CD4-positive, alpha-beta T cell treated with Interleukin-2 at 100 ng/mL for 4 hours (primary cell): ENCODE measurements at regions not wholly inside any gene's neighbourhood (a gene's known extent, or its start where the extent isn't known, plus 50 kb on each side); places are given as distances from the start of the nearest gene placed in this dataset.
A peak's percentile ranks its signal among the peaks of the same experiment; 100 is the strongest.
"Not testable (repeated sequence)": the region's sequence is repeated elsewhere in the genome, so short reads cannot be mapped to it uniquely, and the experiment has no call there.

Experiments
- DNase-seq: peaks from one replicate; pipeline ENCODE4 v3.0.0-alpha.2; 2020; ENCODE audit warnings: low spot score

DNA sequence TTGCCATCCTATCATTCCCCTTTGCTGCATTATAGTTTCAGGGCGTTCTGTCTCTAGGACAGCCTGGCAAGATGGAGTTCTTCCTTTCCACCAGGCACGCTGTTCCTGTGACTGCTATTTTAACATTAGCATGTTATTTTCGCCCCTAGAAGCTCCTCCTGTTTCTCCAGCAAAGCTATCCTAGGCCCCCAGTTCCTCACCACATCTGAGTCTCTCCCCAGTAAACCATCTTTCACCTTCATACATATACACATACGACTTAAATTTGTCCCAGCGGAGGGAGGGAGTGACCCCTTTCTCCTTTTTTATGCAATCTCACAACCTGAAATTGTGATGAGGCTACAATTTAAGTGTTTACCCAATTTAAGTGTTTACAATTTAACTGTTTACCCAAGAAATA is 66.7 kb upstream of the FRMD6 start:
- no peak for DNase-seq

DNA sequence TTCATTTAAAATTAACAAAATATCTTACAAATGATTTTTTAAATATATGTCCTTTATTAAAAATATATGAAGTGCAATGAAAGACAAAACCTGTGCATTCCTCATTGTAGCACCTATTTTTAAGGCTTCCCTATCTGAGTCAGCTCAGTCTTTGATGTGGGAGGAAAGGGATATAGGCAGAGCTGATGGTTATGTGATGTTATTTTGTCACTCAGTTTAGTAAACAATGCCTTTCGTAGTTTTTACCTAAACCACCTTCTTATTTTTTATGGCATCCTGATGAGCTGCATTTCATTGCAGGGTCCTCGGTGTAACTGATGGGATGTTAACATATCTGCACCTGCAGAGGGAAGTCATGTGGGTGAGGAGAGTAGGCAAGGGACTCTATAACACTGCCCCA is 58.9 kb upstream of the FRMD6 start:
- peak; percentile 7 for DNase-seq

DNA sequence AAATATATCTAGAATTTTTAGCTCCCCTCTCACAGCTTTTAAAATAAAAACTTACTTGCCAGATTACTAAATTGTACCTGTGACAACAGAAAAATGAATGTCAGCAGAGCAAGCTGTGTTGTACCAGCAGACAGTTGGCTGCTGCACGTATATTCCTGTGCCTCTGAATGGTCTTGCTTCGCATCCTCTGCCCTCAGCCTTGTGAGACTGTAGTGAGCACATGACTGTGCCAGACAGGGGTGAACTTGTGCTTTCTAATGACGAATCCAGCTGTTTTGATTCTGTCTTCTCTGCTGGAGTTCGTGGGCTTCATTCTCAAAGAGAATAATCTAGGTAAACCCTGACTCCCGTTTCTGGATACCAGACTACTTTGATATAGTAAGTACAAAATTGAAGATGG is 58.3 kb upstream of the FRMD6 start:
- DNase-seq: no peak

DNA sequence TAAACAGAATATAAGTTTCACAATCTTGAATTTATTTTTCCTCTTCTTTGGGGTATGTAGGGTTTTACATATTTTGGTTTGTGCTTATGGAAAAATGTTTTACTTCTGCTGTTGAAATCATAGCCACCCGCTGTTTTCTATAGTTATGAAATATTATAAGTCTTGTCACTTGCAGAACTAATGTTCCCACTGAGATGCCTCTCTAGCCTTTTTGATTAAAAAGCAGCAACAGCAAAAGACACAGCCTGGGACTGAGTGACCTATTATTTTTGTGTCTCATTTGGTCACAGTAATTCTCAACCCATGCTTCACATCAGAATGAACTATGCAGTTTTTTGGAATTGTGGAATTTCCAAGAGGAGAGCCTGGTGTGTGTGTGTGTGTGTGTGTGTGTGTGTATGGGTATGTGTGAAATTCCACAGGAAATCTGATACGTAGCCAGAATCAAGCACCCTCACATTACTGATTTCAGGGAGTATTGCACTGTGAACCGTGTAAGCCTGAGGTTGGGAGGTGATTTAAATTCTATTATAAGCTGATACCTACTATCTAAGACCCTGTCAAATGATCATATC is 55.7 kb upstream of the FRMD6 start:
- DNase-seq: no peak

DNA sequence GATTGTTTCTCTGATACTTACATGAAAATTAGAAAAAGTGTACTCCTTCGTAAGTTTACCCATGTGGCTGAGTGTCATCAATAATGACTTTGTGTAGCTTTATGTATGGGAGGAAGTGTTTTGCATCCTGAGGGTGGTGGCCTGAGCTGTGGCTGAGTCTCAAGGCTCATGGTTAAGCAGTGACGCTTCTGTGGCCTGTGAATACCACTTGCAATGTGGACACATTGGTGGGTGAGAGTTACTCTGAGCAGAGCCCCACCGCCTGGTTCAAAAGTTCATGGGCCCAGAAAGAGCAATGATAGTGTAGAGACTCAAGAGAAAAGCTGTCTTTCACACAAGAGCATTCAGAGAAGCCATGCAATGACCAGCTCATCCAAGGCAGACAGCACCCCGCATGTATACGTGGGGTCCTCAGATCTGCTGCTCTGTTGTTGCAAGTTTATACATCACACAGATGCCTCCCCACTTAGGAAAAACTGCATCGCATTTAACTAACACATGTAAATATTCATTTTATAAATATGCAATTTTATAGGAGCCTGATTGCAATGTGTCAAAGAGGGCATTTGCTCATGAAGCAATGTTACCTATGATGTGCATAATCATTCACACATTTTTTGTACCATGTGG is 55.1 kb upstream of the FRMD6 start:
- DNase-seq: peak; percentile 1

DNA sequence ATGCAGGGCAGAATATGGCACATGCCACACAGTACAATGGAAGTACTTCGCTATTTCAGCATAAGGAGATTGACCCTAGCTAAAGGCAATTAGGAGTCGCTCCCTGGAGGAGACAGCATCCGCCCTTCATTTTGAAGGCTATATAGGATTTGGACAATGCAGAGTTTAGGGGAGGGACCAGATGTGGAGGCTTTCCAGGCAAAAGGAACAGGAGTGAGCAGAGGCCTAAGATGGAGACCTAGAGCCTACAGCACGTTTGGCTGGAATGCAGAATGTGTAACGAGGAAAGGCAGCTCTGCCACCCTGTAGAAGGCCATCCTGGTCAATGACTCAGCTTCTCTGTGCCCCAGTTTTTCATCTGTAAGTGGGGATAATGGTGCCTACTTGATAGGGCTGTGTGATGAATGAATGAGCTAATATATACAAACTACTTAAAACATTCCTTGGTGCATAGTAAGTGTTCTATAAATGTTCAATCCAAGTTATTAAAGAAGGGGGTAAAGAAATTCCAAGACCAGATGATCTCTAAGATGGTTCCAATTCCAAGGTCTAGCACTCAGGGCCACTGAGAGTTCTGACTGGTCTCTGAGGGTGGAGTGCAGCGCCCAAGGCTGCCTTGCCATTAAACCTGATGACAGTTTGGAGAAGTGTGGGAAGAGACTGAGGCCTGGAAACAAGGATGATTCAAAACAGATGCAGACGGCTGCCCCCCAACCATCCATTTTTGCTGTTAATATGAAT is 54.3 kb upstream of the FRMD6 start:
- no peak for DNase-seq

DNA sequence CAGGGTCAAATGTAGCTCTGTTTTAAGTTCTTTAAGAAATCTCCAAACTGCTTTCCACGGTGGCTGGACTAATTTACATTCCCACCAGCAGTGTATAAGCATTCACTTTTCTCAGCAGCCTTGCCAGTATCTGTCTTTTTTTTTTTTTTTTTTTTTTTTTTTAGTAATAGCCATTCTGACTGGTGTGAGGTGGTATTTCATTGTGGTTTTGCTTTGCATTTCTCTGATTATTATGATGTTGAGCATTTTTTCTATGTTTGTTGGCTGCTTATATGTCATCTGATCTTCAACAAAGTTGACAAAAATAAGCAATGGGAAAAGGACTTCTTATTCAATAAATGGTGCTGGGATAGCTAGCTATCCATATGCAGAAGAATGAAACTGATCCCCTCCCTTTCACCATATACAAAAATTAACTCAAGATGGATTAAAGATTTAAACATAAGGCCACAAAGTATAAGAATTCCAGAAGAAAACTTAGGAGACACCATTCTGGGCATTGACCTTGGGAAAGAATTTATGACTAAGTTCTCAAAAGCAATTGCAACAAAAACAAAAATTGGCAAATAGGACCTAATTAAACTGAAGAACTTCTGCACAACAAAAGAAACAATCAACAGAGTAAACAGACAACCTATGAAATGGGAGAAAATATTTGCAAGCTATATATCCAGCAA is 52.6 kb upstream of the FRMD6 start:
- not testable (repeated sequence) for DNase-seq

DNA sequence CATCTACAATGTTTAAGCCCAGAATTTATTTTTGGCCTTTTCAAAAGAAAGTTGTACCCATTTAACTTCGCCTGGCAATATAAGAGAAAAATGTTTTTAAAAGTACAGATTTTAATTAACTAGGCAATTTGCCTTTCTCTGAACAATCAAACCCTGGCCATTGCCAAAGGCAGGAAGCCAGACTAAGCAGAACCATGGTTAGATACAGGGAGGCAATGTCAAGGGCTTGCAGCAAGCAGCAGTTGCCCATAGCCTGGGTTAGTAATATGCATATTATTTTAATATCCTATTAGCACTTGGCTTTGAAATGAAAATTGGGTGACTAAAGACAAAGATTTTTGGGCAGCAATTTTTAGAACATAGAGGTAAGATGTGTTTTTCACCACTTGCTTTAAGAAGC is 51.1 kb upstream of the FRMD6 start:
- DNase-seq: no peak
